Endothelial cell of umbilical vein (primary cell): ENCODE measurements at regions not wholly inside any gene's neighbourhood (a gene's known extent, or its start where the extent isn't known, plus 50 kb on each side); places are given as distances from the start of the nearest gene placed in this dataset.

ENCODE experiments used
- BruUV-seq: library from RNA; stranded (reverse); fragments of 400-500 nt; replicated peaks from 2 replicates; lab custom pipeline; 2021; lab: Mats Ljungman, UMichigan
- CTCF ChIA-PET: fragments of 300-600, 350-600 bp; sonication (Branson Sonifier 250); formaldehyde crosslinking; loops from one replicate; lab custom pipeline; 2021; ENCODE audit warnings: antibody characterized with exemption, inconsistent platforms; lab: Charles Lee
- POLR2A ChIA-PET: fragments of 300-600, 350-600 bp; sonication (Branson Sonifier 250); formaldehyde crosslinking; loops from one replicate; lab custom pipeline; 2021; ENCODE audit warnings: antibody characterized with exemption, inconsistent platforms; lab: Charles Lee
- DNase-seq: peaks from one replicate; pipeline ENCODE4 v3.0.0-alpha.2; 2011; ENCODE audit warnings: low read depth, low spot score
- FAIRE-seq: peaks from 2 replicates; lab custom pipeline; 2011; peaks lifted over from hg19 to GRCh38; lab: Jason Lieb, UNC
- H2AFZ ChIP-seq: 2 replicates; pipeline ENCODE4 v1.6.0; 2012; ENCODE audit warnings: low read depth, low read length, control low read depth, inconsistent platforms
- H3K27ac ChIP-seq: 2 replicates; pipeline ENCODE4 v1.5.1; 2011; ENCODE audit warnings: low read depth, mild to moderate bottlenecking, control low read depth, low read length, moderate library complexity; ENCODE audit not compliant: insufficient read depth
- H3K27me3 ChIP-seq, 2 experiments: 2 replicates each; pipeline versions ENCODE4 v1.6.0 to v1.6.1; 2011; ENCODE audit warnings: low read length in 2 of 2, mixed read lengths in 1 of 2; ENCODE audit not compliant: control insufficient read depth in 2 of 2, insufficient read depth in 2 of 2
- H3K36me3 ChIP-seq, 2 experiments: 2 replicates in 1 of 2; 3 replicates in 1 of 2; pipeline ENCODE4 v1.5.1; 2011; ENCODE audit warnings: low read length in 2 of 2, mild to moderate bottlenecking in 1 of 2, moderate library complexity in 1 of 2; ENCODE audit not compliant: control insufficient read depth in 2 of 2, insufficient read depth in 2 of 2; ENCODE audit errors: extremely low read depth in 1 of 2
- H3K4me1 ChIP-seq: 3 replicates; pipeline ENCODE4 v1.5.1; 2011; ENCODE audit warnings: mild to moderate bottlenecking, low read length; ENCODE audit not compliant: control insufficient read depth, insufficient read depth; ENCODE audit errors: extremely low read depth
- H3K4me2 ChIP-seq: 2 replicates; pipeline ENCODE4 v1.6.1; 2011; ENCODE audit warnings: low read length, control low read depth, mixed read lengths; ENCODE audit not compliant: insufficient read depth
- H3K4me3 ChIP-seq, 3 experiments: fragments of 200-600 bp in 1 of 3; sonication (generic), shearing (Covaris generic) in 1 of 3; replicated peaks in 1 of 3; 2 replicates each; pipeline ENCODE4 v1.5.1; 2011 to 2016; ENCODE audit warnings: control low read depth in 3 of 3, low read length in 3 of 3, mild to moderate bottlenecking in 2 of 3, inconsistent platforms in 1 of 3, low read depth in 1 of 3, moderate library complexity in 1 of 3; ENCODE audit not compliant: insufficient read depth in 1 of 3
- H3K79me2 ChIP-seq: 2 replicates; pipeline ENCODE4 v1.6.0; 2012; ENCODE audit warnings: low read length, inconsistent platforms; ENCODE audit not compliant: control insufficient read depth, insufficient read depth
- H3K9ac ChIP-seq: replicated peaks from 2 replicates; pipeline ENCODE3; 2011; ENCODE audit warnings: low read length, control low read depth; ENCODE audit not compliant: insufficient read depth; ENCODE audit errors: extremely low read depth
- H3K9me1 ChIP-seq: replicated peaks from 3 replicates; pipeline ENCODE4 v1.6.0; 2011; ENCODE audit warnings: mild to moderate bottlenecking, low read length; ENCODE audit not compliant: control insufficient read depth, insufficient read depth; ENCODE audit errors: extremely low read depth
- H3K9me3 ChIP-seq: replicated peaks from 2 replicates; pipeline ENCODE4 v1.5.1; 2012; ENCODE audit warnings: low read length, inconsistent platforms; ENCODE audit not compliant: control insufficient read depth, insufficient read depth
- H4K20me1 ChIP-seq: replicated peaks from 2 replicates; pipeline ENCODE3; 2011; ENCODE audit warnings: mild to moderate bottlenecking, low read length; ENCODE audit not compliant: control insufficient read depth, insufficient read depth; ENCODE audit errors: extremely low read depth
- CTCF ChIP-seq, 2 donors: IDR thresholded peaks; 1 replicate in 1 of 2; 2 replicates in 1 of 2; pipeline ENCODE4 v1.5.1; 2011; ENCODE audit warnings: low read length in 2 of 2, mild to moderate bottlenecking in 2 of 2, moderate library complexity in 2 of 2, control low read depth in 1 of 2, inconsistent platforms in 1 of 2, low read depth in 1 of 2; ENCODE audit not compliant: insufficient read depth in 1 of 2; ENCODE audit errors: extremely low read depth in 1 of 2
- EZH2 ChIP-seq: IDR thresholded peaks from 2 replicates; pipeline ENCODE4 v1.6.1; 2012; ENCODE audit warnings: borderline replicate concordance, low read depth, mild to moderate bottlenecking, moderate library complexity, low read length, inconsistent platforms; ENCODE audit not compliant: severe bottlenecking
- FOS ChIP-seq: IDR thresholded peaks from 2 replicates; pipeline ENCODE4 v1.6.1; 2011; ENCODE audit warnings: mild to moderate bottlenecking, low read length, moderate library complexity, borderline replicate concordance; ENCODE audit not compliant: insufficient read depth
- GATA2 ChIP-seq: IDR thresholded peaks from 2 replicates; pipeline ENCODE4 v1.7.0; 2011; ENCODE audit warnings: low read depth, mild to moderate bottlenecking, moderate library complexity, mixed read lengths, low read length; ENCODE audit not compliant: insufficient read length, insufficient read depth
- JUN ChIP-seq: IDR thresholded peaks from 2 replicates; pipeline ENCODE4 v1.6.1; 2011; ENCODE audit warnings: borderline replicate concordance, low read depth; ENCODE audit not compliant: insufficient read length, insufficient read depth
- MAX ChIP-seq: IDR thresholded peaks from 2 replicates; pipeline ENCODE4 v1.6.1; 2011; ENCODE audit not compliant: insufficient read depth, insufficient read length
- MYC ChIP-seq: IDR thresholded peaks from one replicate; pipeline ENCODE4 v1.6.1; 2011; ENCODE audit warnings: mild to moderate bottlenecking, low read depth, low read length
- POLR2A ChIP-seq: IDR thresholded peaks from 2 replicates; pipeline ENCODE4 v1.6.1; 2012; ENCODE audit warnings: low read depth, mild to moderate bottlenecking, control low read depth, low read length
- POLR2AphosphoS5 ChIP-seq: IDR thresholded peaks from 2 replicates; pipeline ENCODE4 v1.6.1; 2012; ENCODE audit warnings: low read depth, mild to moderate bottlenecking, control low read depth, low read length, moderate library complexity; ENCODE audit not compliant: insufficient read depth
- dilution Hi-C: fragments of 300-500 bp; cut with MboI; formaldehyde crosslinking; loops from one replicate; pipeline ENCODE4 v1.15.0; 2019; ENCODE audit warnings: low sequenced_read_pairs; ENCODE audit not compliant: extremely low pct_ligation_motif_present
- intact Hi-C: fragments of 100-400 bp; cut with micrococcal nuclease; formaldehyde crosslinking; loops from one replicate; pipeline ENCODE4 v1.10.0; 2022

GRCh38 chr4:54842226-54842625 lies 184.5 kb downstream of the KIT start:
- no peak overlapping the region for H3K27ac ChIP-seq
- FAIRE-seq (no peak), DNase-seq (no peak)
- no peak overlapping the region for H3K4me2 ChIP-seq
- no peaks in the 10 kb centered on the region for H3K36me3 ChIP-seq
- H3K9me3 ChIP-seq, result no peaks in the 10 kb centered on the region
- ChIA-PET POLR2A (no interaction called here), CTCF (interaction anchor here (2.3 kb wide), 1 partner anchor 12 kb away, joined by 8 read pairs; no protein-coding TSS in a partner anchor)
- no peaks in the 10 kb centered on the region for H3K9me1 ChIP-seq
- H2AFZ ChIP-seq, result no peak overlapping the region
- no peak overlapping the region for H3K4me3 ChIP-seq
- H4K20me1 ChIP-seq, result no peaks in the 10 kb centered on the region
- no peaks in the 10 kb centered on the region for H3K79me2 ChIP-seq
- TF ChIP-seq JUN, result no peak
- no peak overlapping the region for H3K9ac ChIP-seq
- intact Hi-C loops, result no loop called here
- H3K4me1 ChIP-seq, result no peaks in the 10 kb centered on the region
- no TSS peak for BruUV-seq
- H3K27me3 ChIP-seq, result peaks cover 7 to 11% of the 10 kb centered on the region in 2 experiments
- dilution Hi-C loops, result no loop called here

DNA sequence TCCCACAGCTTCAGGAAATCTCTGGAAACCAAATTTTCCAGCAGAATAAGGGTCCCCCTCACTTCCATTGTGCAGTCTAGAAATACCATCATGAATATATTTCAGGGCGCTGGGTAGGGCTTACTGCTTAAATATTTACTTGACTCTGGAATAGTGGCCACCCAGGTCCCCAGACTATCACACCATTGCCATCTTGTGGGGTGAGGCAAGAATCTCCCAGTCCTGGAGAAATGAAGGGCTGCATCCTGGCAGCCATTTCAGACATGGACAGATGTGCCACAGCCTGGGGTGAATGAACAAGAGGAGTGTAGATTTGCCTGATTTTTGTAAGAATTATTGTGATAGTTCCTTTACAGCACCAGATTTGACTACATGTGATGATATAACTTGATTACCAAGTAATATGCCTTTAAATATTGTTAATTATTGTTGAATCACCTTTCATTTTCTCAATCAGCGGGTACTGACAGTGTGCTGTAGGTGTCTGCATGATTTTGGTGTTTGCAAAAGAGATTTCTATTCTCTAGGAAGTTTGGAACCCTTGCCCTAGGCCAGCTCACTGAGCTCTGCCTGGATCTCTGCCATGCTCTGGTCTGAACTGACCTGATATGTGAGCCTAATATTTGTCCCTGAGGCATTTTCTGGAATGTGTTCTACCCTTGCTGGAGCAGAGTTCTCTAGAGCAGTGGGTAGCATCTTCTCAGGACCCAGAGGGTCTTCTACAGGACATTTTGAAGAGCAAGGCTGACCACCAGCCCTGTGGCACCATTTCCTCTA lies 183.4 kb downstream of the KIT start:
- H3K79me2 ChIP-seq, result no peaks in the 10 kb centered on the region
- peaks cover 7 to 11% of the 10 kb centered on the region in 2 experiments for H3K27me3 ChIP-seq
- TF ChIP-seq POLR2AphosphoS5 (no peak), FOS (no peak), EZH2 (no peak), JUN (no peak), POLR2A (no peak), CTCF (IDR thresholded peaks at IDR 0.05; ENCODE audit: extremely low read depth in 1 of 2, insufficient read depth in 1 of 2, low read depth in 1 of 2, low read length in 2 of 2) (no peak), MYC (no peak), GATA2 (no peak), MAX (no peak)
- CTCF ChIA-PET, result no interaction called here
- no peaks in the 10 kb centered on the region for H3K9me3 ChIP-seq
- dilution Hi-C loops, result no loop called here
- DNase-seq (no peak), FAIRE-seq (no peak)
- no peak overlapping the region for H2AFZ ChIP-seq
- no peaks in the 10 kb centered on the region for H3K9me1 ChIP-seq
- BruUV-seq, result no TSS peak
- intact Hi-C loops, result no loop called here
- H3K4me2 ChIP-seq, result no peak overlapping the region
- H3K4me3 ChIP-seq, result no peak overlapping the region
- H3K4me1 ChIP-seq, result no peaks in the 10 kb centered on the region
- H3K27ac ChIP-seq, result no peak overlapping the region
- H3K9ac ChIP-seq, result no peak overlapping the region
- POLR2A ChIA-PET, result no interaction called here
- no peaks in the 10 kb centered on the region for H4K20me1 ChIP-seq
- no peaks in the 10 kb centered on the region for H3K36me3 ChIP-seq
